Prostate gland (tissue), 2 donors: ENCODE measurements at regions not wholly inside any gene's neighbourhood (a gene's known extent, or its start where the extent isn't known, plus 50 kb on each side); places are given as distances from the start of the nearest gene placed in this dataset.

Source experiments
- POLR2A ChIP-seq: fragments of 450-650 bp; IDR thresholded peaks from one replicate; pipeline ENCODE4 v1.6.1; 2016; ENCODE audit warnings: antibody characterized with exemption, mild to moderate bottlenecking
- POLR2AphosphoS5 ChIP-seq: sonication (generic); formaldehyde crosslinking; IDR thresholded peaks from one replicate; pipeline ENCODE4 v1.6.1; 2017; ENCODE audit warnings: antibody characterized with exemption
- TF ChIP-seq, protein P1 (sequence below), 4 experiments: fragments of 200-600 bp in 2 of 4; fragments of 450-650 bp in 2 of 4; sonication (generic) in 2 of 4; IDR thresholded peaks; 1 replicate in 3 of 4; 2 replicates in 1 of 4; pipeline ENCODE4 v1.5.1; 2016 to 2019; ENCODE audit warnings: antibody characterized with exemption in 4 of 4, mild to moderate bottlenecking in 2 of 4, moderate library complexity in 2 of 4

DNA sequence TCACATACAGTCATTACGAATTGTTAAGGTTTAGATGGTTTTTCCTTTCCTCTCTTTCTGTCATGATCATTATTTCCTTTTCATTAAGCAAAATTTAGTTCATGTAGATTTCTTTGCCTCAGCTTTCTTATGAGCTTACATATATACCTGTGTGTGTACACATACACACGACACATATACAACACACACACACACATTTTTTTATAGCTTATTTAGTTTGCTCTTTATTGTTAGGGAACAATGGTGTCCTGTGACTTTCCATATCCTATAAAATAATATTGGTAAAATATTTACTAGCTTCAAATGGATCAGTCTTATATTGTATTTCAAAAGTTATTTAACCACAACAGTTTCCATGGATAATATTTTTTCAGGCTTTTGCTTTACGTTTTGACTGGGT is 840.7 kb downstream of the PCDH18 start:
- TF ChIP-seq, protein P1, sequence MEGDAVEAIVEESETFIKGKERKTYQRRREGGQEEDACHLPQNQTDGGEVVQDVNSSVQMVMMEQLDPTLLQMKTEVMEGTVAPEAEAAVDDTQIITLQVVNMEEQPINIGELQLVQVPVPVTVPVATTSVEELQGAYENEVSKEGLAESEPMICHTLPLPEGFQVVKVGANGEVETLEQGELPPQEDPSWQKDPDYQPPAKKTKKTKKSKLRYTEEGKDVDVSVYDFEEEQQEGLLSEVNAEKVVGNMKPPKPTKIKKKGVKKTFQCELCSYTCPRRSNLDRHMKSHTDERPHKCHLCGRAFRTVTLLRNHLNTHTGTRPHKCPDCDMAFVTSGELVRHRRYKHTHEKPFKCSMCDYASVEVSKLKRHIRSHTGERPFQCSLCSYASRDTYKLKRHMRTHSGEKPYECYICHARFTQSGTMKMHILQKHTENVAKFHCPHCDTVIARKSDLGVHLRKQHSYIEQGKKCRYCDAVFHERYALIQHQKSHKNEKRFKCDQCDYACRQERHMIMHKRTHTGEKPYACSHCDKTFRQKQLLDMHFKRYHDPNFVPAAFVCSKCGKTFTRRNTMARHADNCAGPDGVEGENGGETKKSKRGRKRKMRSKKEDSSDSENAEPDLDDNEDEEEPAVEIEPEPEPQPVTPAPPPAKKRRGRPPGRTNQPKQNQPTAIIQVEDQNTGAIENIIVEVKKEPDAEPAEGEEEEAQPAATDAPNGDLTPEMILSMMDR (IDR thresholded peaks at IDR 0.05), result no peak
- TF ChIP-seq POLR2A (no peak), POLR2AphosphoS5 (no peak)
